Stimulated activated CD8-positive, alpha-beta memory T cell treated with anti-CD3 and anti-CD28 coated beads, Interleukin-7, amount 100 ng/mL, for 4 hours (primary cell): ENCODE measurements at regions not wholly inside any gene's neighbourhood (a gene's known extent, or its start where the extent isn't known, plus 50 kb on each side); places are given as distances from the start of the nearest gene placed in this dataset.
"Not testable (repeated sequence)": the region's sequence is repeated elsewhere in the genome, so short reads cannot be mapped to it uniquely, and the experiment has no call there.

Source experiments
- DNase-seq, 2 donors: peaks; one replicate each; pipeline ENCODE4 v3.0.0-alpha.2; 2020; ENCODE audit warnings: low read depth in 2 of 2

GRCh38 chr1:29426701-29427279, 190.5 kb downstream of the PTPRU start:
- DNase-seq: no peak

- DNase-seq: no peak
Measured at GRCh38 chr1:29425631-29426030, 189.3 kb downstream of the PTPRU start.

- no peak for DNase-seq
Measured at GRCh38 chr1:29424266-29424665, 187.9 kb downstream of the PTPRU start.

- DNase-seq: no peak
Measured at GRCh38 chr1:29420202-29420601, 183.9 kb downstream of the PTPRU start.

GRCh38 chr1:29417971-29418370, 181.6 kb downstream of the PTPRU start:
- no peak for DNase-seq

GRCh38 chr1:29417147-29417858, 181.0 kb downstream of the PTPRU start:
- DNase-seq: no peak

- DNase-seq: no peak
Measured at GRCh38 chr1:29416267-29417146, 180.2 kb downstream of the PTPRU start.

- no peak for DNase-seq
Measured at GRCh38 chr1:29415861-29416260, 179.5 kb downstream of the PTPRU start.

- no peak for DNase-seq
Measured at GRCh38 chr1:29415156-29415830, 179.0 kb downstream of the PTPRU start.

GRCh38 chr1:29414086-29414485, 177.8 kb downstream of the PTPRU start:
- DNase-seq: no peak

GRCh38 chr1:29413661-29414060, 177.3 kb downstream of the PTPRU start:
- no peak for DNase-seq

GRCh38 chr1:29412591-29412990, 176.3 kb downstream of the PTPRU start:
- no peak for DNase-seq

GRCh38 chr1:29410476-29410875, 174.2 kb downstream of the PTPRU start:
- DNase-seq: no peak

- DNase-seq: no peak
Measured at GRCh38 chr1:29409616-29410015, 173.3 kb downstream of the PTPRU start.

GRCh38 chr1:29408831-29409605, 172.7 kb downstream of the PTPRU start:
- DNase-seq: no peak

- DNase-seq: no peak
Measured at GRCh38 chr1:29406814-29407213, 170.5 kb downstream of the PTPRU start.

GRCh38 chr1:29400203-29400602, 163.9 kb downstream of the PTPRU start:
- not testable (repeated sequence) for DNase-seq

GRCh38 chr1:29399465-29399864, 163.1 kb downstream of the PTPRU start:
- no peak for DNase-seq

GRCh38 chr1:29398431-29398830, 162.1 kb downstream of the PTPRU start:
- no peak for DNase-seq

- DNase-seq: no peak
Measured at GRCh38 chr1:29397981-29398380, 161.7 kb downstream of the PTPRU start.

- no peak for DNase-seq
Measured at GRCh38 chr1:29397256-29397590, 160.9 kb downstream of the PTPRU start.
